Osteocyte (in vitro differentiated cells): ENCODE measurements at regions not wholly inside any gene's neighbourhood (a gene's known extent, or its start where the extent isn't known, plus 50 kb on each side); places are given as distances from the start of the nearest gene placed in this dataset.

Experiments
- DNase-seq: peaks from one replicate; pipeline ENCODE4 v3.0.0; 2021; ENCODE audit warnings: mixed read lengths; ENCODE audit not compliant: unreplicated experiment; ENCODE audit errors: extremely low spot score
- H3K27ac Mint-ChIP-seq: one replicate; pipeline ENCODE4 v1.8.0; 2021; ENCODE audit warnings: mild to moderate bottlenecking, mixed read lengths; ENCODE audit not compliant: unreplicated experiment
- H3K27me3 Mint-ChIP-seq: one replicate; pipeline ENCODE4 v1.8.0; 2021; ENCODE audit warnings: mixed read lengths; ENCODE audit not compliant: unreplicated experiment
- H3K36me3 Mint-ChIP-seq: one replicate; pipeline ENCODE4 v1.8.0; 2021; ENCODE audit warnings: mixed read lengths; ENCODE audit not compliant: unreplicated experiment
- H3K4me1 Mint-ChIP-seq: one replicate; pipeline ENCODE4 v1.8.0; 2021; ENCODE audit warnings: mixed read lengths; ENCODE audit not compliant: unreplicated experiment
- H3K4me3 Mint-ChIP-seq: one replicate; pipeline ENCODE4 v1.8.0; 2021; ENCODE audit warnings: mild to moderate bottlenecking, moderate library complexity, mixed read lengths; ENCODE audit not compliant: unreplicated experiment
- H3K9me3 Mint-ChIP-seq: one replicate; pipeline ENCODE4 v1.8.0; 2021; ENCODE audit warnings: mixed read lengths; ENCODE audit not compliant: unreplicated experiment
- TF ChIP-seq, protein P1 (sequence below): fragments of 200-600 bp; sonication (generic); IDR thresholded peaks from 2 replicates; pipeline ENCODE4 v1.5.0; 2021; ENCODE audit warnings: antibody characterized with exemption, mild to moderate bottlenecking, moderate library complexity

- no peaks in the 10 kb centered on the region for H3K9me3 Mint-ChIP-seq
- no peaks in the 10 kb centered on the region for H3K36me3 Mint-ChIP-seq
- H3K27me3 Mint-ChIP-seq = peaks cover 9% of the 10 kb centered on the region
- TF ChIP-seq, protein P1, sequence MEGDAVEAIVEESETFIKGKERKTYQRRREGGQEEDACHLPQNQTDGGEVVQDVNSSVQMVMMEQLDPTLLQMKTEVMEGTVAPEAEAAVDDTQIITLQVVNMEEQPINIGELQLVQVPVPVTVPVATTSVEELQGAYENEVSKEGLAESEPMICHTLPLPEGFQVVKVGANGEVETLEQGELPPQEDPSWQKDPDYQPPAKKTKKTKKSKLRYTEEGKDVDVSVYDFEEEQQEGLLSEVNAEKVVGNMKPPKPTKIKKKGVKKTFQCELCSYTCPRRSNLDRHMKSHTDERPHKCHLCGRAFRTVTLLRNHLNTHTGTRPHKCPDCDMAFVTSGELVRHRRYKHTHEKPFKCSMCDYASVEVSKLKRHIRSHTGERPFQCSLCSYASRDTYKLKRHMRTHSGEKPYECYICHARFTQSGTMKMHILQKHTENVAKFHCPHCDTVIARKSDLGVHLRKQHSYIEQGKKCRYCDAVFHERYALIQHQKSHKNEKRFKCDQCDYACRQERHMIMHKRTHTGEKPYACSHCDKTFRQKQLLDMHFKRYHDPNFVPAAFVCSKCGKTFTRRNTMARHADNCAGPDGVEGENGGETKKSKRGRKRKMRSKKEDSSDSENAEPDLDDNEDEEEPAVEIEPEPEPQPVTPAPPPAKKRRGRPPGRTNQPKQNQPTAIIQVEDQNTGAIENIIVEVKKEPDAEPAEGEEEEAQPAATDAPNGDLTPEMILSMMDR = no peak
- DNase-seq = no peak
- no peak overlapping the region for H3K4me3 Mint-ChIP-seq
- H3K4me1 Mint-ChIP-seq = peaks cover 7% of the 10 kb centered on the region
- no peak overlapping the region for H3K27ac Mint-ChIP-seq
Measured at GRCh38 chr10:6751363-6751762, 171.3 kb upstream of the PRKCQ start.

DNA sequence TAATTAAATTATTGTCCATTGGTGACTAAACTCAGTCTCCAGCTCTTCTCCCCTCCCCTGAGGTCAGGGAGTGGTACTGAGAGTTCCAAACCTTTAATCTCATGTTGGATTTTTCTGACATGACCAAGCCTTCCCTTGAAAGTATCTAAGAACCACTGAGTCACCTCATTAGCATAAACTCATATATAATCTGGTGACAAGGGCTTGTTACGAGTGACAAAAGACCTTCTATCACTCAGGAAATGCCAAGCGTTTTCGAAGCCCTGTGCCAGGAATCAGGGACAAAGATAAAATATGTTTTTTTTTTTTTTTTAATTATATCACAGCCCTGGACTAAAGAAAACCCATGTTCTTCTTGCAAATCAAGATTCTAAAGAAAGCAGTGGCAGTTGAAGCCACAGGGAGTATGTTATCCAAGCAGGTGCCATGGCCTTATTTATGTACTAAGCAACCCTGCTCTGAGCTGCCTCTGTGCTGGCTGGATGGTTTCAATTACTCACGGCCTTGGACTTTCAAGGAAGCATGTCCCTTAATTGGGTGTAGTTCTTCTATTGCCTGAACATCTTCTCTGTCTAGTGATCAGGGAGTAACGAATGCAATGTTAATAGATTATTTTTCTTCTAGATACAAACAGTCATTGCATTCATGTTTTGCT lies 169.0 kb upstream of the PRKCQ start:
- Mint-ChIP-seq H3K36me3 (no peaks in the 10 kb centered on the region), H3K4me3 (no peak overlapping the region), H3K4me1 (no peaks in the 10 kb centered on the region), H3K27ac (no peak overlapping the region), H3K27me3 (peaks cover 7% of the 10 kb centered on the region), H3K9me3 (no peaks in the 10 kb centered on the region)
- TF ChIP-seq, protein P1 = no peak
- DNase-seq = no peak

- no peak overlapping the region for H3K27ac Mint-ChIP-seq
- H3K36me3 Mint-ChIP-seq = no peaks in the 10 kb centered on the region
- no peaks in the 10 kb centered on the region for H3K27me3 Mint-ChIP-seq
- TF ChIP-seq, protein P1 = no peak
- H3K9me3 Mint-ChIP-seq = no peaks in the 10 kb centered on the region
- no peak overlapping the region for H3K4me3 Mint-ChIP-seq
- H3K4me1 Mint-ChIP-seq = no peaks in the 10 kb centered on the region
- DNase-seq = no peak
Measured at GRCh38 chr10:6748029-6748428, 168.0 kb upstream of the PRKCQ start.

GRCh38 chr10:6746782-6747181 lies 166.7 kb upstream of the PRKCQ start:
- Mint-ChIP-seq H3K4me3 (no peak overlapping the region), H3K4me1 (no peaks in the 10 kb centered on the region), H3K36me3 (no peaks in the 10 kb centered on the region), H3K9me3 (no peaks in the 10 kb centered on the region), H3K27ac (no peak overlapping the region), H3K27me3 (no peaks in the 10 kb centered on the region)
- TF ChIP-seq, protein P1 = no peak
- no peak for DNase-seq

DNA sequence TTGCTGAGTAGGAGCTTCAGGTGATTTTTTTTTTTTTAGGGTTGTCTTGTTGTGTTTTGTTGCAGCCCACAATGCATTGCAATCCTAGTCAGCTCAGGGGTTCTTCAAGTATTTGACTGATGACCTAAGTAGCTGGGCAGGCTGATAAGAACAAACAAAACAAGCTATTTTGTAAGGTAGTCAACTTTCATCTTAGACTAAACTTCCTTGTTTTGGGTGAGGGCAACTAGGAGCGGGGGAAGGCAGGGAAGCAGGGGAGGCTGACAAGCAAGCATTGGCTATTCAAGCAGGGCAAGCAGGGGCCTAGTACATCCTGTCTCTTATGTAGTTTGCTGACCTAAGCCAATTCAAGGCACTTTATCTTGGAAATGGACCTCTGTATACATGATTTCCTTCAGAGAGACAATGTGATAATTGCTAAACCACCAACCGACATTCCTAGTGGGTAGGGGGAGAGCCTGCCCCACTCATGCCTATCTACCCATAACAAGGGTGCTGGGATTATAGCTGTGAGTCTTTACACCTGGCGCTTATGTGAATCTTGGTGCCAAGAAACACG lies 163.3 kb upstream of the PRKCQ start:
- TF ChIP-seq, protein P1 = no peak
- no peak overlapping the region for H3K27ac Mint-ChIP-seq
- H3K9me3 Mint-ChIP-seq = no peaks in the 10 kb centered on the region
- H3K4me3 Mint-ChIP-seq = no peak overlapping the region
- no peaks in the 10 kb centered on the region for H3K27me3 Mint-ChIP-seq
- DNase-seq = no peak
- H3K36me3 Mint-ChIP-seq = no peaks in the 10 kb centered on the region
- H3K4me1 Mint-ChIP-seq = peaks cover 13% of the 10 kb centered on the region
